GM18520 (cell line): ENCODE measurements at regions not wholly inside any gene's neighbourhood (a gene's known extent, or its start where the extent isn't known, plus 50 kb on each side); places are given as distances from the start of the nearest gene placed in this dataset.

ENCODE experiments used
- ATAC-seq: cut with Tn5 transposase; IDR thresholded peaks from one replicate; pipeline ENCODE4 v1.9.1; 2021; ENCODE audit not compliant: unreplicated experiment

- no peak for ATAC-seq
Observed at GRCh38 chr4:20302336-20302735, 50.6 kb downstream of the SLIT2 start.

GRCh38 chr4:20305976-20306375 is 54.3 kb downstream of the SLIT2 start:
- no peak for ATAC-seq

GRCh38 chr4:20311856-20312255 is 60.2 kb downstream of the SLIT2 start:
- ATAC-seq: no peak

GRCh38 chr4:20313237-20314030 is 61.7 kb downstream of the SLIT2 start:
- no peak for ATAC-seq

GRCh38 chr4:20317424-20317985 is 65.8 kb downstream of the SLIT2 start:
- ATAC-seq: no peak

GRCh38 chr4:20318001-20318908 is 66.5 kb downstream of the SLIT2 start:
- ATAC-seq: no peak

GRCh38 chr4:20318909-20319277 is 67.2 kb downstream of the SLIT2 start:
- ATAC-seq: no peak

GRCh38 chr4:20319825-20320612 is 68.3 kb downstream of the SLIT2 start:
- ATAC-seq: no peak

GRCh38 chr4:20323991-20324390 is 72.3 kb downstream of the SLIT2 start:
- ATAC-seq: no peak

GRCh38 chr4:20326460-20326859 is 74.8 kb downstream of the SLIT2 start:
- no peak for ATAC-seq

GRCh38 chr4:20326977-20327376 is 75.3 kb downstream of the SLIT2 start:
- ATAC-seq: no peak

- ATAC-seq: no peak
Observed at GRCh38 chr4:20327808-20328207, 76.1 kb downstream of the SLIT2 start.

- no peak for ATAC-seq
Observed at GRCh38 chr4:20331642-20332041, 79.9 kb downstream of the SLIT2 start.

- ATAC-seq: no peak
Observed at GRCh38 chr4:20333141-20333715, 81.5 kb downstream of the SLIT2 start.

- ATAC-seq: no peak
Observed at GRCh38 chr4:20337261-20337664, 85.6 kb downstream of the SLIT2 start.

GRCh38 chr4:20338841-20339240 is 87.1 kb downstream of the SLIT2 start:
- no peak for ATAC-seq

- no peak for ATAC-seq
Observed at GRCh38 chr4:20341134-20341738, 89.5 kb downstream of the SLIT2 start.

GRCh38 chr4:20347531-20347930 is 95.8 kb downstream of the SLIT2 start:
- no peak for ATAC-seq

- no peak for ATAC-seq
Observed at GRCh38 chr4:20348411-20348810, 96.7 kb downstream of the SLIT2 start.
